ENCODE measurements at regions not wholly inside any gene's neighbourhood (a gene's known extent, or its start where the extent isn't known, plus 50 kb on each side); places are given as distances from the start of the nearest gene placed in this dataset.
"Not testable (repeated sequence)": the region's sequence is repeated elsewhere in the genome, so short reads cannot be mapped to it uniquely, and the experiment has no call there.

DNA sequence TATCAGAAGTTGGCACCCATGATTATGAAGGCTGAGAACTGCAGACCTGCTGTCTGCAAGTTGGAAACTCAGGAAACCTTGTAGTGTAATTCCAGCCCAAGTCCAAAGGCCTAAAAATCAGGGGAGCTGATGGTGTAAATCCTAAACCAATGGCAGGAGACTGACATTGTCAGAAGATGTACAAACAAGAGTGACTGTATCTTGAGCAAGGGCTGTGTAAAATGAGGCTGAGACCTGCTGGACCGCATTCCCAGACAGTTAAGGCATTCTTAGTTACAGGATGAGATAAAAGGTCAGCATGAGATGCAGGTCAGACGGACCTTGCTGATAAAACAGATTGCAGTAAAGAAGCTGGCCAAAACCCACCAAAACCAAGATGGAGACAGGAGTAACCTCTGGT lies 147.7 kb downstream of the COG6 start:
- in situ Hi-C loops (cut with HindIII; ENCODE audit: low sequenced_read_pairs) = no loop called here

DNA sequence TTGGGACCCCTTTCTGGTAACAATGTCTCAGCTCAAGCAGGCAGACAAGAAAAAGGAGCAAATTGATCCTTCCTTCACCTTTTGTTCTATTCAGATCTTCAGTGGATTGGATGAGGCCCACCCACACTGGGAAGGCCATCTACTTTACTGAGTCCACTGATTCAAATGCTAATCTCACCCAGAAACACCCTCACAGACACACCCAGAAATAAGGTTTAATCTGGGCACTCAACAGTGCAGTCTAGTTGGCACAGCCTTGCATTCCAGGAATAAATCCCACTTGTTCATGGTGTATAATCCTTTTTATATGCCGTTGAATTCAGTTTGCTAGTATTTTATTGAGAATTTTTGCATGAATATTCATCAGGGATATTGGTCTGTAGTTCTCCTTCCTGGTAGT lies 148.4 kb downstream of the COG6 start:
- in situ Hi-C loops (cut with HindIII; ENCODE audit: low sequenced_read_pairs) = no loop called here

DNA sequence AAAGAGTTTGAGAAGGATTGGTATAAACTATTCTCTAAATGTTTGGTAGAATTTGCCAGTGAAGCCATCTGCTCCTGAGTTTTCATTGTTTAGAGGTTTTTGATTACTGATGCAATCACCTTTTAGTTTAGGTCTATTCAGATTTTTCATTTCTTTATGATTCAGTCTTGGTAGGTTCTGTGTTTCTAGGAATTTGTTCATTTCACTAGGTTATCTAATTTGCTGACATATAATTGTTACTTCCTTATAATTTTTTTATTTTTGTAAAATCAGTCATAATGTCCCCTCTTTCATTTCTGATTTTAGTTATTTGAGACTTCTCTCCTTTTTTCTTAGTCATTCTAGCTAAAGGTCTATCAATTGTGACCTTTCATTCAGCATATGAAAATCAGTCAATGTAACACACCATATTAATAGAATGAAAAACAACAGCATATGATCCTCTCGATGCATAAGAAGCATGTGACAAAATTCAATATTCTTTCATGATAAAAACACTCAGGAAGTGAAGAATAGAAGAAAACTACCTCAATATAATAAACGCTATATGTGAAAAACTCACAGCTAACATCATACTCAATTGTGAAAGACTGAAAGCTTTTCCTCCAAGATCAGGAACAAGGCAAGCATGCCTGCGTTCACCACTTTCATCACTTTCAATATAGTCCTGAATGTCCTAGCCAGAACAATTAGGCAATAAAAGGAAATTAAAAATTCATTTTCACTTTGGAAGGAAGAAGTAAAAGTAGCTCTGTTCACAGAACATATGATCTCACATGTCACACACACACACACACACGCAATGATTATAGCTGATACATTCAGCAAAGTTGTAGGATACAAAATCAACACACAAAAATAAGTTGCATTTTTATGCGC lies 149.1 kb downstream of the COG6 start:
- in situ Hi-C loops (cut with HindIII; ENCODE audit: low sequenced_read_pairs) = no loop called here

DNA sequence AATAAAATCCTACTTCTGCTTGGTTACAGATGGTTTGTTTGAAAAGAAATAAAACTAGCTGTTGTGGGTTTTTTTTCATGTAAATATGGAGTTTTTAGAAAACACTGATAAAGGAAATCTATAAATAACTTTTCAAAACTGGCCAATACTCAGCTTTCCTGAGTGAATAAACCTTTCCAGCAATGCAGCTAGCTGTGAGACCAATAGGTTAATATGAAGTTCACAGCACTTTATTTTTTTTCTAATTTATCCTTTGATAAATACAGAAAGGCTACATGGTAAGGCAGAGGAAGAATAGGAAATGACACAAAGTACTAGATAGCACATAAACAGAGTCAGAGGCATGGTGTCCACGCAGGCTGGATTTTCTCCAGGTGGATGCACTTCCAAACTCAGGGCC lies 154.0 kb downstream of the COG6 start:
- in situ Hi-C loops (cut with HindIII; ENCODE audit: low sequenced_read_pairs) = no loop called here

DNA sequence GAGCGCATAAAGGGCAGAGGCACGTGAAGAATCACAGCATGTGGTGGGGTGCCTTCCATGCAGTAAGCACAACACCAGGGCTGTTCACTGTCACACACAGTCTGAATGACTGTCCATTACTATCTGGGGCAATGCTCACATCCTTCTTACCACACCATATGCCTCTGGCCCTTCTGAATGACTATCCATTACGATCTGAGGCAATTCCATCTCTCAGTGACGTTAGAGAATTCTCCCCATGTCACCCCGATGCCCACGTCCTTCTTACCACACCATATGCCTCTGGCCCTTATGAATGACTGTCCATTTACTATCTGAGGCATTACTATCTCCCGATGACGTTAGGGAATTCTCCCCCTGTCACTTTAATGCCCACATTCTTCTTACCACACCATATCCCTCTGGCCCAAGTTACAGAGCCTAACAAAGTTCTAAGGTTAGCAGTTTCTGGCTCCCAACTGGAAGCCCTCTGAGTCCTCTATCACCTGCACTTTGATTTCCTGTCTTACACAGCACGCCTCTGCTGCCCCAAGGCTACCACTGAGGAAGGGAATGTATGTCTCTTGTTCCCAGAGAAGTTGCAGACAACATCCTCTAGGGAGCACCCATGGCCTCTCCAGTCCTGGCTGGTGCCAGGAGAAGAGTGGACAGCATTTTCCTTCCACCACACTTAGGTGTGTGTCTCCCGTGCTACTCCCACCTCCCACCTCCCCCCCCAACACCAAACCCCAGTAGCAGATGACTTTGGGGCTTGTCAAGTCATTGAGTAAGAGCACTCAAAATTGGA lies 154.8 kb downstream of the COG6 start:
- in situ Hi-C loops (cut with HindIII; ENCODE audit: low sequenced_read_pairs) = no loop called here

DNA sequence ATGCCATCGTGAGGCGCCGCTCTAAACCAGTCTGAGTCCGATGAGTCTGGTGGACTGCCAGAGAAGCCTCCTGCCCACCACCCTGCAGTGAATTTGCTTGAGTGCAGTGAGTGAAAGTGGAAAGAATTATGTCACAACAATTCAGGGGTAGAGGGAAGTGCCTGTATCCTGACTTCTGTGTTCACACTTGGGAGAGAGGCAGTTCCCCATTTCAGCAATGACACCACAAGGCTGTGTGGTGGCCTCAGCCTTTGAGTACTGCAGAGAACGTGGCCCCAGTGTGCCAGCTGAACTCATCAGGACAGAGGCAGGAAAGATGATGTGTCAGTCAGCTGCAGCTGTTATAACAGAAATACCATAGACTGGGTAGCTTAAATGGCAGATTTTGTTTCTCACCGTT lies 155.6 kb downstream of the COG6 start:
- in situ Hi-C loops (cut with HindIII; ENCODE audit: low sequenced_read_pairs) = no loop called here

DNA sequence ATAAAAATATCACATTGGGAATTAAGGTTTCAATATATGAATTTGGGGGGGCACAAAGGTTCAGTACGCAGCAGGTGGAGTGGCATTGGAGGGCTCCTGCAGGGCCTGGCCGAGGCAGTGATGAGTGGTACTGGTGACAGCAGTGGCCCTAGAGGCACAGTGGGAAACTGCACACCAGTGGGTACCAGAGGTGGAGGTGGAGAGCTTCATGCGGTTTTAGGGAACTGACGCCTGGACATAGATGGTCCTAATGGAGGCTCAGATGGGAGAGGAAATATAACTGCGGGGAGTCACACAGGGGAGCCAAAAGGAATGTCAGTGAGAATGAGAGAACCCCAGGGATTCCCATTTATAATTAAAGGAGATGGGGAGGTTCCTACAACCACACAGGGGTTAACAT lies 156.2 kb downstream of the COG6 start:
- in situ Hi-C loops (cut with HindIII; ENCODE audit: low sequenced_read_pairs) = no loop called here

DNA sequence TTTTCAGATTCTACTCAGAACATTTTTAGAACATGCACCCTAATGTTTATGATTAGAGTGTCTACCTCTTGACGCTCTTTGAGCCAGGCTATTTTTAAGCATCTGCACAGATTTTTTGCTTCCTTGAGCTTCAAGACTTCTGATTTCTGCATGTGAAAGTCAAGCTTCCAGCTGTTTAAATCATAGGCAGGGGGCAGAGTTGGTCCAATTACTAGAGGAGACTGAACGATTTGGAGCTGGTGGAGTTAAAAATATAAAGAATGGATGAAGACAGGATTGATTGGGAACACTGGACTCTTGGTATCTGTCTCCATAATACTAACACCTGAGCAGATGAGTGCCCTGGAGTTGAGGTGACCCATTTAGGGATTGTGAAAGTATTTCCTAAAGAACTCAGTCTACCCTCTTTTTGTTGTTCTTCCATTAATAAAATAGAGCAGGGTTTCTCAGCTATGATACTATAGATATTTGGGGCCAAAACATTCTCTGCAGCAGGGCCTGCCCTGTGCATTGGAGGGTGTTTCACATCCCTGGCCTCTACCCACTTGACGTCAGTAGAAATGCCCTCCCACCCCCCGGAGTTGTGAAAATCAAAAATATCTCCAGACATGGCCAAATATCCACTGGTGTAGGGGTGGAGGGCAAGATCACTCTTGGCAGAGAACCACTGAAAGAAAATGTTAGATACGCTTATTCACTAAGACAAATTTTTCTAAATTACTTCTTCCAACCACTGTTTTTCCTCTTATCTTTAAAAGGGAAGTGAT lies 160.1 kb downstream of the COG6 start:
- in situ Hi-C loops (cut with HindIII; ENCODE audit: low sequenced_read_pairs) = no loop called here

DNA sequence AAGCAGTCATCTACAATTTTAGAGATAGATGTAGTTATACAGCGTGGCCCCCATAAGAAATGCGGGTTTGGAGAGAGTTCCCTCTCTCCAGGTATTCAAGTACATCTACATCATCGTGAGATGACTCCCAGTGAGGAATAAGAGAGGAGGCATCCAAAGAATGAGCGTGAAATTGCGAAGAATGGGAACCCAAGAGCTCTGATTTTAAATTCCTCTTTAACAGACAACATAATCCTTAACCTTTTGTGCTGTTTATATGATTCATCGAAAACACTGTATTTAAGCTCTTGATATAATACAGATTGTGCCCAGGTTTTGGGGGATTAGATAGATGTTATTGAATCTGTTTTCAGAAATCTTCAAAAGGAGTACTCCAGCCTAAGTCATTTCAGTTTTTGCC lies 161.5 kb downstream of the COG6 start:
- in situ Hi-C loops (cut with HindIII; ENCODE audit: low sequenced_read_pairs) = no loop called here

DNA sequence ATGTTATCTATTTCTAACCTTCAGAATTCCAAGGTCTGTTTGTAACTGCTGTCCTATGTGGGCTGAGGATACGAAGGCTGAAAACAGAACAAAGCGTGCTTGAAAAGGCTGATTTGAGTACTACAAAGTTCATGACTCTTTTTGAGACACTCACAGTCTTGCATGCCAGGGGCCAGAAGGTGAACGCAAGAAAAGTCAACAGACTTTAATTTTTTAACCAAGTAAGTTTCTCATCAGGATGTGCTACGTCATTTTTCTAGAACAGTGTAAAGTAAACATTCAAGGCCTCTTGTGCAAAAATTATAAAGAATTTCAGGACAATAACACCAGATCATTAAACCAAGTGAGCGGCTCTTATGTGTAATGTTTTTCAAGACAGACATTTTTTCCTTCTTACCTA lies 163.5 kb downstream of the COG6 start:
- in situ Hi-C loops (cut with HindIII; ENCODE audit: low sequenced_read_pairs) = no loop called here

DNA sequence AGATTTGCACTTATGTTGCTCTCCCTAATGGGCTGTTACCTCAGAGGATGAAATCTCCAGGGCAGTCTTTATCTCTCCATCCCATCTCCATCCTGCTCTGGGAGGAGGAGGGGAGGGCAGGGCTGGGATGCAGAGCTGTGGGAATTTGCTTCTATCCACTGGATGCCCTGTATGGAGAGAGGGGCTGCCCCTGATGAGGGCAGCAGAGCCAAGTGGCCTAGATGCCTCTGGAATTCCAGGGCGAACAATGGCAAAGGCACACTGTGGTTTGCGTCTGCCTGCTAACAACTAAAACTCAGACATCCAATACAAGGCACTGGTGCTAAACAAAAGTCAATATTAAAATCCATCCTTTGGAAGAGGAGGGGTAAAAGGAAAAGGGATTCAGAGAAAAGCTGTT lies 165.1 kb downstream of the COG6 start:
- in situ Hi-C loops (cut with HindIII; ENCODE audit: low sequenced_read_pairs) = no loop called here

DNA sequence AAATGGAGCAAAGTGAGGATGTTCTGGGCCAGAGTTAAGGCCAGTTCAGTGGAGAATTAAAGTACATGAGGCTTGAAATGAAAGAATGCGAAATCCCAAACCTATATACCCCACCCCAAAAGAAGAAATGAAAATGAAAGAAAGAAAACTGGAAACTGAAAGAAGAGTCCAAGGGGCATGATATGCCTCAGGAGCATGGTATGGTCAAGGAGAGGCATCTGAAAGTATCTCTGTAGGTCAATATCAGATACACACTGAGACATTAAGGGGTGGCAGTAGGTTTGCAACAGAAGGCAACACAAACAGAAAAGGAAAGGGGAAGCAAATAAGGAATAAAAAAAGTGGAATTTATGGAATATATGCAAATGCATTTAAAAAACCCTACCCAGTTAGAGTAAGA lies 166.5 kb downstream of the COG6 start:
- in situ Hi-C loops (cut with HindIII; ENCODE audit: low sequenced_read_pairs) = no loop called here

DNA sequence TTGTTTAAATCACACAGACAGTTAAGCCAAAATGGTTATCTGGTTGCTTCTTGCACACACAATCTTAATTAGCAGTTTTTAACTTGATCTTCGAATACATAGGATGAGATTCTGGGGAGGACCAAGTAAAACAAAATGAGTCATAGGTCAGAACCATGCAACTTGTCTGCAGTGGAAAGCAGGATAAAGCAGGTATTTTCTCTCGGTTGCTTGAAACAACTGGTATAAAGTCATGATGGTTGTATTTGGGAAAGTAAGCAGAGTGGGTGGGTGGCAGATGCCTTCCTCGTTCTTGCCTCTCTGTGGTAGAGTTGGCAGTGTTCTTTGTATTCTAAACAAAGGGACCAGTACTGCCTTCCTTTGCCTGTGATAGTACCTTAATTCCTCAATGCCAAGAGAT lies 167.0 kb downstream of the COG6 start:
- in situ Hi-C loops (cut with HindIII; ENCODE audit: low sequenced_read_pairs) = no loop called here

DNA sequence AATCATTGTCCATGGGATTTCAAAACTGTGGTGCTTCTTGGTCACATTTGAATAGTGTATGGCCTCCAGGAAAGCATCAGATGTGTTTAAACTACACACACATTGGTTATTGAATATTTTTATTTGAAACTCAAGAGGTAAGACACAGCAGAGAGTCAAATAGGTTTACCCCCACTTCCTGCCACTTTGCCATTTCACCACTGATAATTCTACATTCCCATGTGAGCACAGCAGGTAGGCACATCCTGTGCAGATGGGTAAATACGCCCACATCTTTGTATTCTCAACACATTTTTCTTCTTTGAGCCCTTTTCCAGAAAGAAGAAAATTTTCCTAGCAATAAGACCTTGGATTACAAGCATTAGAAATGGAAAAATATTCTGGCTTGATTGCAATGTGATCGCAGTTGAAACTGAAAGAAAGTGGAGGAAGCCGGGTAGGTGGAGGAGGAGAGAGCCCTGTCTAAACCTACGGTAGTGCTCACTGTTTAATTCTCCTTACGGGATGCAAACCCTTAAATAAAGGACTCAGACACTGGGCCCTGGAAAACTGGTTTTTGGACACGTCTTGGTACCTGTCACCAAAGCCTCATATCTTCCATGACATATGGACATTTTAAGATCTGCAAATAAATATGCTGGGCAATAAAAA lies 167.7 kb downstream of the COG6 start:
- in situ Hi-C loops (cut with HindIII; ENCODE audit: low sequenced_read_pairs) = no loop called here

DNA sequence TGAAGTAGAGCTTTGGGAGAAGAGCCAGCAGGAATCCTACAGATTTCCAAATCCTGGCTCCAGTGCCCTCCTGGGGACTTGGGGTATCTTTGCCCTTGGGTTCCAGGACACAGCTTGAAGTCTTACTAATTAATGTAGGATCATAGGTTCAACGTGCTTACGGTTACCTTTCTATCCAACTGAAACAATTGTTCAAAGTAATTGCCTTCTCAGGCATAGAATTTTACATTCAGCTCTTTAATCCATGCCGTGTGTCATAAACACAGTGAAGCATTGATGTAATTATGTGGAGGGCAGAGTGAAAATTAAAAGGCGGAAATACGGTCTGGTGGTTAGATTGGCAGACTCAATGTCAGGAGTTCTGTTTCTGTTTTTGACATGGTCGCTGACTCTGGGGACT lies 170.4 kb downstream of the COG6 start:
- in situ Hi-C loops (cut with HindIII; ENCODE audit: low sequenced_read_pairs) = no loop called here

DNA sequence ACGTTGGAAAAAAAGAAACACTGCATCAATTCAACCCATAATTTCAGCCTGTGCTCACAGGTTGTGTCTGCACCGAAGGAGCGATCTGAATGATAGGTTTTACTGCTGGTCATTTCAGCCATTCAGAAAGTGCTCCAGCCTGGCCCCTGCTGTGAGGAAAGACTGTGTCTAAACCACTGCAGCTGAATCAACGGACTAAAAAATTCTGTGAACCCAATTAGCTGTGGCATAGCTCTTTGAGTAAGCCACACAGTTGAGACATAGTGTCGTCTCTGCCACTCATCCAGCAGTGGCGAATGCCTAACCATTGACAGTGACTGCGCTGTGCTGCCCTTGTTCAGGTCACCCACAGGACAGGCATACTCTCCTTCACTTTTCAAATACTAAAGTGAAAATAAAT lies 179.8 kb downstream of the COG6 start:
- in situ Hi-C loops (cut with HindIII; ENCODE audit: low sequenced_read_pairs) = no loop called here

DNA sequence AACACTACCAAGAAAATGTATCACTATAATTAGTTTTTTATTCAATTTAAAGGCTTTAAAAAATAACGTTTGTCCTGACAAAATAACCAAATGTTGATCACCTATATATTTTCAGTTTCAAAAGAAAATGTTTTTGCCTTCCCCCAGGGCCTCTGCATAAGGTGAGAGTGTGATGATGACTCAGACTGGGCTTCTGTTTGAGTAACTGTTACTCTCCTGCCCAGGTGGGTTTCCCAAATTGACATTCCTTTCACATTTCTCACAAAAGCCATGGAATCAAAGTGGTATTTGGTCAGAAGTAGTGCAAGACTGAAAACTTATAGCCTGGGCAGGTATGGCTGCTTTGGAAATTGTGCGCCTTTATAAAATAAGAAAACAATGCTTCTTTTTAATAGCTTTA lies 180.6 kb downstream of the COG6 start:
- in situ Hi-C loops (cut with HindIII; ENCODE audit: low sequenced_read_pairs) = no loop called here

DNA sequence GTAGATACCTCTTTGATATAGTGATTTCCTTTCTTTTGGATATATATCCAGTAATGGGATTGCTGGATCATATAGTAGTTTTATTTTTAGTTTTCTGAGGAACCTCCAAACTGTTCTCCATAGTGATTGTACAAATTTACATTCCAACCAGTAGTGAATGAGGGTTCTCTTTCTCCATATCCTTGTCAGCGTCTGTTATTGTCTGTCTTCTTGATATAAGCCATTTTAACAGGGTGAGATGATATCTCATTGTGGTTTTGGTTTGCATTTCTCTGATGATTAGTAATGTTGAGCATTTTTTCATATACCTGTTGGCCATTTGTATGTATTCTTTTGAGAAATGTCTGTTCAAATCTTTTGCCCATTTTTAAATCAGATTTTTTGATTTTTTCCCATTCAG lies 182.4 kb downstream of the COG6 start:
- in situ Hi-C loops (cut with HindIII; ENCODE audit: low sequenced_read_pairs) = not testable (repeated sequence)

DNA sequence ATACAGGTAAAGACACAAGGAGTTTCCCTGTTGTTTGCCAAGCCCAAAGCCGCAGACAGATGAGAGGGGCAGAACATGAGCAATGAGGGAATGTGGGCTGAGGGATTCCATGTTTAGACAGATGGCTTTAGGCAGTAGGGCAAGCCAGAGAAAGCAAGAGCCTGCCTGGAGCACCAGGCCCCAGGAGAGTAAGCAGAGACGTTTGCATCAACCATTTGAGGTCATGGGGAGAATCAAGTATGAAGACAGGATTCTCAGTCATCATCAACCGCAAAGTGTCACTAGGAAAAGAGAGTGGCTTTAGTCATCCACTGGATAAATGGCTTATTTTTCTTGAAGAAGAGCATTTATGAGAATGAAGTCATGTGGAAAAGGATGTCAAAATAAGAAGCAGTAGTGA lies 184.7 kb downstream of the COG6 start:
- in situ Hi-C loops (cut with HindIII; ENCODE audit: low sequenced_read_pairs) = no loop called here

DNA sequence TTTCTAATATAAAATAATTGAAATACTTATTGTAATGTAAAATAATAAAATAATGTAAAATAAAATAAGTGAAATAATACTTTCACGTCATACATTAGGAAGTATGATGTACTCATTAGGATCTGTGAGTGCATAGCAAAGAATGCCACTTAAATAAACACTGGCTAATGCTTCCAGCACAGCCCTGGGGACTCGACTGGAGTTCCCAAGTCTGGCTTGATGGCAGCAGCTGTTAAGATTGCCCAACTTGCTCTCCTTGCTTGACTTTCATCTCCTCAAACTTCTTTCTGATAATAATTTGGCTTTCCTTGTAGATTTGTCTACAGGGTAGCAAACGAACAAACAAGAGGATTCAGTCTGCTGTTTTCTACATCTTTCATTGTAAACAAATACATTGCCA lies 191.9 kb downstream of the COG6 start:
- in situ Hi-C loops (cut with HindIII; ENCODE audit: low sequenced_read_pairs) = no loop called here

DNA sequence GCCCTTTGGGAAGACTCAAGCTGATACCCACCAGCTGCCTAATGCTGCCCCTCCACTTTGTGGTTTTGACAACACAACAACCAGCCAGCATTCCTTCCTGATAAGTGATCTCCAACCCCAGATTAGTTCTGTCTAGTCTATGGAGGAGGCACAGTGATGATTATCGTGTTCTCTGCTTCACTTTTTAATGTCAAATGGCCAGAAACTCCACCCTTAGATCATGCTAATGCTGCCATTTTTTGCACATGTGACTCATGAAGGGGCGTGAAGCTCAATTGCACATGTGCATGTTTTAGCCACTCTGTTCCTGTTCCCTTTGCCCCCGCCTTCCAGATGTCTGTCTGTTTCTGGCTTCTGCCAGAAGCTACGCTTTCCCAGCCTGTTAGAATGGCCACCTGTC lies 199.8 kb downstream of the COG6 start:
- in situ Hi-C loops (cut with HindIII; ENCODE audit: low sequenced_read_pairs) = no loop called here
